ENCODE measurements at regions not wholly inside any gene's neighbourhood (a gene's known extent, or its start where the extent isn't known, plus 50 kb on each side); places are given as distances from the start of the nearest gene placed in this dataset.
"Not testable (repeated sequence)": the region's sequence is repeated elsewhere in the genome, so short reads cannot be mapped to it uniquely, and the experiment has no call there.

DNA sequence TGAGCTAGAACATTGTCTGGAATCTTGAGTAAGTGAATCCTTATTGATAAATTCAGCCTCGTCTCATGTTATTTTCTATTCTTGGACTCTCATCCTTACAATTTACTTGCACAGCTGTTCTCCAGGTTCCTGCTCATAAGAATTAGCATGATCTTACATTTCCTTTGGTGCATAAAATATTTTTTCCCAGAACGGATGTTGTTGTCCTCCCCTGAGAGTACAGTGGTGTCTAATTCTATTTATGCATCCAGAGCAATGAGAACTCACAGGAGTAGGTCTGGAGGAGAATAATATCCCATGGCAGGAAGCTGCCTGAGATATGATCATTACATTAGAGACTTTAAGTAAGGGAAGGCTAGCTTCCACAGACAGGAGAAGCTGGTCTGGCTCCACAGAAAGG lies 178.4 kb upstream of the MAST4 start:
- Histone ChIP-seq H3K27me3 (no peaks in the 10 kb centered on the region), H3K9me3 (no peaks in the 10 kb centered on the region; the same call in 1 of the 2 replicates), H3K4me3 (no peak overlapping the region), H3K36me3 (no peaks in the 10 kb centered on the region)
- DNase-seq: no peak

DNA sequence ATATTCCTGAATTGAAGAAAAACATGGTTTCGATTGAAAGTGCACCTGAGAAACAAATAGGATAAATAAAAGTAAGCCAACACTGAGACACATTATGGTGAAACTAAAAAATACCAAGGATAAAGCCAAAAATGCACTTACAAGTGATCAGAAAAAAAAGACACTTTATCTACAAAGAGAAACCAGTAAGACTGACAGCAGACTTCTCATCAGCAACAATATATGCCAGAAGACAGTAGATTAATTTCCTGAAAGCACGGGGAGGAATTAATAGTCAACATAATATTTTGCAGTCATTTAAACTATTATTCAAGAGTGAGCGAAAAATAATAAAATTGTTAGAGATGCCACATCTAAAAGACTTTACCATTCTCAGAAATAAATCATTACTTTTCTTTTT lies 172.7 kb upstream of the MAST4 start:
- no peak for DNase-seq
- Histone ChIP-seq H3K36me3 (no peaks in the 10 kb centered on the region), H3K9me3 (no peaks in the 10 kb centered on the region; the same call in 1 of the 2 replicates), H3K27me3 (no peaks in the 10 kb centered on the region), H3K4me3 (no peak overlapping the region)

DNA sequence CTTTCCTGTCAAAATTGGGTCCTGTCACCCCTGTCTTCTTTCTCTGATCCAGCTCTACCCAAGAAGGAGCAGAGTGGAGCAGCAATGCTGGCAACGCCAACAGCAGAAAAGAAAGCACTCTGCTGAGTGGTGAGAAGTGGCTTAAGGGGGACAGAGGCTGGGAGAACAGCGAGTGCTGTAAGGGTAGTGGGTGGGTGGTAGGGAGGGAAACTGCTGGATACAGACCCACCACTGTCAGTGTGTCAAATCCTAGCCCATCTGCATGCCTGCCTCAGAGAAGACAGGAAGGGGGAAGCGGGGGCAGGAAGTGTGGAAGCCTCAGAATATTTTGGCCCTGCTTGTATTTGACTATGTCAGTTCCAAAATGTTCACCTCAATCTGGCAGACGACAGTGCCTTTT lies 170.4 kb upstream of the MAST4 start:
- Histone ChIP-seq H3K36me3 (no peaks in the 10 kb centered on the region), H3K9me3 (no peaks in the 10 kb centered on the region; the same call in 1 of the 2 replicates), H3K4me3 (no peak overlapping the region), H3K27me3 (no peaks in the 10 kb centered on the region)
- DNase-seq: no peak

DNA sequence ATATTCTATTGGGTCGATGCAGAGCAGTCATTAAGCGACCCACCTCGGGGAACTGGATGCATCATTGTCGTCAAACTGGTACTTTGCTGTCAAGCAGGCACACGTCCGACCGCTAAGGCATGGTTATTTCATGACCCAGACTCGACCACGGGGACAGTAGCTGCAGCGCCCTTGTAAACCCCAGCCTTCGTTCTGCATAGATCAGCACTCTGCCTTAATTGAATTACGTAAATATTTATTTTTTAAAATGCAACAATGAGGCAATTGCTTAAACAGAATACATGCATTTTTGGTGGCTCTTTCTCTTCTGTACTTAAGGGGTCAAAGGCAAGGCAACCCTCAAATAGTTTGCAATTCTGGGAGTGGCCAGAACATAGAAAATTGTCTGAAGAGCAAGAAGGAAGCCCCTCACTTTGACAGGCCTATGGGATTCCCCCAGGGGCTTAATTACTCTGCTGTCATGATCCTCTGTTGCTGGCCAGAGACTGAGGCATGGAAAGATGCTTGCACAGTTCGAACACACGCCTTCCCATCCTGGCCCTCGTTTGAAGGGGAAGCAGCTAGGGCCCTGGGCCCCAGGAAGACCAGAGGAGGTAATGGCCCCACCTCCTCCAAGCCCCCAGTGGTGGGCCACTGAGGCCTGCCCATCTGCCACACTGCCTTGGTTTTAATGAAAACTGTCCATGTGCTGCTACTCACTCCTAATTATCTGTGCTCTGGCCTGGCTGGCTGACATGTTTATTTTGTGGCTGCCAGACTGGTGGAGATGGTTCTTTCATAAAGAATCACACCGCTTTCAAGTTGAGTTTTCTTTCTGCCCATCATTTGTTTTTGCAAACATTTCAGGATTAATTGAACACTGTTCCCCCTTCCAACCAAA lies 169.7 kb upstream of the MAST4 start:
- no peaks in the 10 kb centered on the region for H3K36me3 ChIP-seq
- H3K9me3 ChIP-seq: no peaks in the 10 kb centered on the region; the same call in 1 of the 2 replicates
- no peaks in the 10 kb centered on the region for H3K27me3 ChIP-seq
- DNase-seq: no peak
- no peak overlapping the region for H3K4me3 ChIP-seq

DNA sequence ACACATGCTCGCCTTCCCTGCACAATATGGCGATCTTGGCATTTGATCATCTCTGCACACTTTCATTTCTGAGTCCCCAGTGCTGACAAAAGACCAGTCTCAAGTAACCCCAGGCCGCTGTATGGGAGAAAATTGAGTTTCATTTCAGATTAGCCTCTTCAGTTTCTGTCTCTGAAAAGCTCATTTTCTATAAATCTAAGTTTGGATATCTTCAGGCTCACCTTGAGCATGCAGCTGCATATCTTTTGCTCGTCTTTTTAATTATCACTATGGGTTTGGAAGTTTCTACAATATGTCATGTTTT lies 169.1 kb upstream of the MAST4 start:
- no peak for DNase-seq
- Histone ChIP-seq H3K9me3 (no peaks in the 10 kb centered on the region; the same call in 1 of the 2 replicates), H3K27me3 (no peaks in the 10 kb centered on the region), H3K4me3 (no peak overlapping the region), H3K36me3 (no peaks in the 10 kb centered on the region)

DNA sequence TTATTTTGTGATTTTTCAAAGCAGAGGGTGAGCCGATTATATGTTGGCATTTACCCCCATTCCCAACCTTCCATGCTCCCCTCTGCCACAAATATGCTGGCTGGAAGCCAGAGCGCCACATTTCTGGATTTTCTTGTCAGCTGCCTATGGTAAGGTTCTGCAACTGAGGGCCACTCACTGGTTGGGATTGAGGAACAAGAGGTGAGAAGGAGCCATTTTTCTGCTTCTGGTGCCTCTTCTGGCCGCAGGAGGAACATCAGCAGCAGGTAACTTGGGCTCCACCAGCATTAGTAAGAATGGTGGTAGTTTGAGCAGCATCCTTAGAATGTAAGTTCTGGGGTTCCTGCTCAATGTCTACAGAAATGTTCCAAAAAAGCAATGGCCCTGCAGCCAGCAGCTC lies 159.5 kb upstream of the MAST4 start:
- Histone ChIP-seq H3K27me3 (peaks cover 2% of the 10 kb centered on the region; the same call in 1 of the 2 replicates), H3K9me3 (no peaks in the 10 kb centered on the region), H3K4me3 (no peak overlapping the region), H3K36me3 (no peaks in the 10 kb centered on the region)
- DNase-seq: no peak

DNA sequence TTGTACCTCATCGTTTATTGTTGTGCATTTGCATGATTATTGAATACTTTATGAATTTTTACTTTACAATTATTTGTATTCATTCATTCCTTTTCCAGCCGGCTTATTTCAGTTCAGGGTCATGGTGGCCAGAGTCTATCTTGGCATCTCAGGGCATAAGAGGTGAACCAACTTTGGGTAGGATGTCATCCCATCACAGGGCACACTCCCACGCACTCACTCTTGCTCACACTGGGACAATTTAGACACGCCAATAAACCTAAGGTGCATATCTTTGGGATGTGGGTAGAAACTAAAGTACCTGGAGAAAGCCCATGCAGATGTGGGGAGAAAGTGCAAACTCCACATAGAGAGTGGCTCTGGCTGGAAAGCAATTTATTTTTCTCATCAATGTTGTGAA lies 158.1 kb upstream of the MAST4 start:
- Histone ChIP-seq H3K27me3 (peaks cover under 1% of the 10 kb centered on the region; the same call in 1 of the 2 replicates), H3K9me3 (no peaks in the 10 kb centered on the region), H3K36me3 (no peaks in the 10 kb centered on the region), H3K4me3 (no peak overlapping the region)
- no peak for DNase-seq

DNA sequence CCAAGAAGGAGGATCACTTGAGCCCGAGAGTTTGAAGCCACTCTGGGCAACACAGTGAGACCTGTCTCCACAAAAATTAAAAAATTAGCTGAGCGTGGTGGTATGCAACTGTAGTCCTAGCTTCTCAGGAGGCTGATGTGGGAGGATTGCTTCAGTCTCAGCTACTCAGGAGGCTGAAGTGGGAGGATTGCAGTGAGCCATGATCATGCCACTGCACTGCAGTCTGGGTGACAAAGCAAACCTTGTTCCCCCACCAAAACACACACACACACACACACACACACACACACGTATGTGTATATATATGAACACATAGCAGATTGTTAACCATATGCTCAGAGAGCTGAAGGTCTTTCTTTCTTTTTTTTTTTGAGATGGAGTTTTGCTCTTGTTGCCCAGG lies 157.5 kb upstream of the MAST4 start:
- Histone ChIP-seq H3K9me3 (no peaks in the 10 kb centered on the region), H3K4me3 (no peak overlapping the region), H3K36me3 (no peaks in the 10 kb centered on the region), H3K27me3 (no peaks in the 10 kb centered on the region)
- DNase-seq: no peak

DNA sequence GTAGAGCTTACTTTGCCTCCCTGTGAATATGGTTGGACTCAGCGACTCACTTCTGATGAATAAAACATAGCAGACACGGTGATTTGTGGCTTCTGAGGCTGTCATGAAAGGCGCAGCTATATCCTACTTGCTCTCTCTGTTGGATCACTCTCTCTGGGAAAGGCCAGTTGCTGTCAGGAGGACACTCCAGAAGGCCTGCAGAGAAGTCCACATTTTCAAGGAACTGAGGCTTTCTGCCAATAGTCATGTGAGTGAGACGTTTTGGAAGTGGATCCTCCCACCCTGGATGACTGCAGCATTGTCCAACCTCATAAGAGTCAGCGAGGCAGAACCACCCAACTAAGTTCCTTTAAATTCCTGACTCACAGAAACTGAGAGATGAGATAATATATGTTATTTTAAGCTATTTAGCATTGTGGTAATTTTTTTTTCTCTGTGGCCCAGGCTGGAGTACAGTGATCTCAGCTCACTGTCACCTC lies 156.0 kb upstream of the MAST4 start:
- no peaks in the 10 kb centered on the region for H3K36me3 ChIP-seq
- no peaks in the 10 kb centered on the region for H3K27me3 ChIP-seq
- peak; percentile 67 for DNase-seq
- H3K9me3 ChIP-seq: no peaks in the 10 kb centered on the region
- no peak overlapping the region for H3K4me3 ChIP-seq

DNA sequence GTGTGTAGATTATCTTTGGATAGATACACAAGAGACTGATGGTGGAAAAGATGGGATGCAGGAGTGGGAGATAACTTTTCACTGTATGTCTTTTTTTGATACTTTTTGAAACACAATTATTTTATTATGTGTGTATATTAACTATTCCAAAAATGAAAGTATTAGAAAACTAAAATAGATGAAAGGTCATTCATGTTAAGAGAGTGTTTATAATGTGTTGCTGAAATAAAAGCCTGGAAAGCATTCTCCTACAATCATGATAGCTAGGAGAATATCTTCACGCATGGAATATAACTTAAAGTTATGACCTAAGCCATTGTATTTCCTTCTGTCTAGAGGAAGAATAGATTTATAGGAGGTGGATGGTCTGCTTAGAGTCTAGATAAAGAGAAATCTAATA lies 154.8 kb upstream of the MAST4 start:
- no peaks in the 10 kb centered on the region for H3K27me3 ChIP-seq
- H3K36me3 ChIP-seq: no peaks in the 10 kb centered on the region
- H3K9me3 ChIP-seq: no peaks in the 10 kb centered on the region
- no peak overlapping the region for H3K4me3 ChIP-seq
- DNase-seq: no peak

DNA sequence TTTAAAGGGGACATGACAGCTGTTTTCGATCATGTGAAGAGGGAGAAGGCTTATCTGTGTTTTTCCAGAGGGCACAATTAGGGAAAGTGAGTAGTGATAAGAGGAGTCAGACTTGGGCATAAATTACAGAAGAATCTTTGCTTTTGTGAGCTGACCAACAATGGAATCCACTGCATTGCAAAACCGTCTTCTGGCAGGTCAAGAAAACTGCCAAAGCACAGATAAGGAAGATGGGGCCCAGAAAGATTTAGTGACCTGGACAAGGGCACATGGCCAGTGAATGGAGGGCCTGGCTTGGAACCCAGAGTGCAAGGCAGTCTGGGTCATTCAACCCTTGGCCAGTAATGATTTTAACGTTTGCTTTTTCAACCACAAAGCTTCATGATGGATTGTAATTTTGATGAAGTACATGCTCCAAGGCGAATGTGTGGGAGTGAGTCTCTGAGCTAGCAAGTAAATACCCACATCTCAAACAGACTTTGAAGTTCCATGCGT lies 153.2 kb upstream of the MAST4 start:
- no peak for DNase-seq
- no peak overlapping the region for H3K4me3 ChIP-seq

DNA sequence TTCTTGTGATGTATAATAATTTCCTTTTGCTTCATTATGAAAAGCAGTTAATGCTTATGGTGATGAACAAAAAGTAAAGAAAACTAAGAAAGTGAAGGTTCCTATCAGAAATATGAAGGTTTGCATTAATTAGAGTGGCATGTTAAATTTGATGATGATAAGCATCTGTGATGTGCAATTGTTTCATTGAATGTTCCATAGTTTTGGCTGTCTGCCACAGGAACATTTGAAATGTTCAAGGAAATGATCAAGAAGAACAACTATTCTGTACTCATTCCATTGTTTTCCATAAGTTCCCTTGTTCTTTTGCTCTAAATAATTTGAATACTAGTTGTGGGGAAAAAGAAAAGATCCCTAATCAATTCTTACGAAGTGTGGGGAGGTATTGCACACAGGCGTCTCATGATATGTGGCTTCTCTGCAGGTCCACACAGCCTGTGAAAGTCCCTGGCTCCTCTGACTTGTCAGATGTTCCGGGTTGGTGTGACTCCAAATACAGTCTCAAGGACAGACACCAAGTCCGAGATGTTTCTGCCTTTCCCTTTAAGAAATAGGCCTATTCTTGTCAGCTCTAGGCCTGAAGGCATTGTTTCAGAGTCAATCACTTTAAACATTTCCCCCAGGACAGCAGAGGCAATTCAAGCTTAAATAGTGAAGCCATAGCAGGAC lies 152.6 kb upstream of the MAST4 start:
- DNase-seq: no peak
- Histone ChIP-seq H3K36me3 (no peaks in the 10 kb centered on the region), H3K9me3 (no peaks in the 10 kb centered on the region), H3K27me3 (no peaks in the 10 kb centered on the region), H3K4me3 (no peak overlapping the region)

More for the DNA sequence above, 153.2 kb upstream of the MAST4 start:
- Histone ChIP-seq H3K27me3 (no peaks in the 10 kb centered on the region), H3K36me3 (no peaks in the 10 kb centered on the region), H3K9me3 (no peaks in the 10 kb centered on the region)

DNA sequence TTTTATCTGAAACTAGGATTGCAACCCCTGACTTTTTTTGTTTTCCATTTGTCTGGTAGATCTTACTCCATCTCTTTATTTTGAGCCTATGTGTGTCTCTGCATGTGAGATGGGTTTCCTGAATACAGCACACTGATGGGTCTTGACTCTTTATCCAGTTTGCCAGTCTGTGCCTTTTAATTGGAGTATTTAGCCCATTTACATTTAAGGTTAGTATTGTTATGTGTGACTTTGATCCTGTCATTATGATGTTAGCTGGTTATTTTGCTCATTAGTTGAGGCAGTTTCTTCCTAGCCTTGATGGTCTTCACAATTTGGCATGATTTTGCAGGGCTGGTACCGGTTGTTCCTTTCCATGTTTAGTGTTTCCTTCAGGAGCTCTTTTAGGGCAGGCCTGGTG lies 148.1 kb upstream of the MAST4 start:
- H3K36me3 ChIP-seq, DNase-seq, H3K9me3 ChIP-seq: not testable (repeated sequence)

DNA sequence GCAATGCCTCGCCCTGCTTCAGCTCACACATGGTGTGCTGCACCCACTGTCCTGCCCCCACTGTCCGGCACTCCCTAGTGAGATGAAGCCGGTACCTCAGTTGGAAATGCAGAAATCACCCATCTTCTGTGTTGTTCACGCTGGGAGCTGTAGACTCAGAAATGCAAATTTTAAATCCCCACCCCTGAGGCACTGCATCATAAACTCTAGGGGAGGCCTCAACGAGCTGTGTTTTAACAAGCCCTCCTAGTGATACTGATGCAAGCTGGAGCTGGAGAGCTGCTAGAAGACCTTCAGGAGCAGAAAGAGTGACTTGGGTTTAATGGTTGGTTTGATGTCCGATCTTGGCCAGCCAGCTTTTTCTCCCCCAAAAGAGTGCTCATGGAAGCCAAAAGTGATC lies 146.0 kb upstream of the MAST4 start:
- Histone ChIP-seq H3K9me3 (peaks cover 2% of the 10 kb centered on the region; the same call in 1 of the 2 replicates), H3K36me3 (no peaks in the 10 kb centered on the region), H3K27me3 (no peaks in the 10 kb centered on the region), H3K4me3 (no peak overlapping the region)
- no peak for DNase-seq

More for the DNA sequence above, 148.1 kb upstream of the MAST4 start:
- H3K27me3 ChIP-seq, H3K4me3 ChIP-seq: not testable (repeated sequence)

DNA sequence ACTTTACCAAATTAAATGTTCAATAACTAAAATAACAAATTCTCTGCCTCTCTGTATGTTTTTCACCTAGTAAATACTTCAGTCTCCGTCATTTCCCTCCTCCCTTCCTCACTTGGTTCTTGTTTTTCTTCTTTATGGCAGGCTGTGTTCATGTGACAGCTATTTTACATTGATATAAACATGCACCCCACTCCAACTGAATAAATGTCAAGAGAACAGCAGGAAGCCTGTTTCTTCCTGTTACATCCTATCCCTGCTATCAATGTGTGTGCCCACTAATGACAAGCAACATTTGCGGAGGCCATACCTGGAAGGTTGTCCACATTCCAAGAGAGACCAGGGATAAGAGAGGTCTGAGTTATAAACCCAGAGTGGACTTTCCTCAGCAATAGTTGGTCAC lies 145.2 kb upstream of the MAST4 start:
- DNase-seq: no peak
- Histone ChIP-seq H3K36me3 (no peaks in the 10 kb centered on the region), H3K27me3 (no peaks in the 10 kb centered on the region), H3K4me3 (no peak overlapping the region), H3K9me3 (peaks cover 2% of the 10 kb centered on the region; the same call in 1 of the 2 replicates)

DNA sequence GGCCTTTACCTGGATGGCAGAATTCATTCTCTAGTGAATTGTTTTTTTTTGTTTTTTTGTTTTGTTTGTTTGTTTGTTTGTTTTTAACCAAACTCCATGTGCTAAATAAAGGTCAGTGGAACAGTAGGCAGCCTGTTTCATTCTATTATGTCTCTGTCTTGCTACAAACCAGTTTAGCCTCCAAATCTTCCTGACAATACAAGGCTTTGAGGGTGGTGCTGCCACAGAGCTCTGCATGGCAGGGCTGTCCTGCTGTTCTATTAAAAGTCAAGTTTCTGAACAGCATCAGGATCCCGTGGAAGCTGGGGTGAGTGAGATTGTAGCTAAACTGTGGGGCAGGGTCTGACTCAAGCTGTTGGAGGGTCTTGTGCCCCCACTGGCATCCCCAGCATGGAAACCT lies 144.1 kb upstream of the MAST4 start:
- Histone ChIP-seq H3K9me3 (peaks cover 2% of the 10 kb centered on the region; the same call in 1 of the 2 replicates), H3K4me3 (no peak overlapping the region), H3K36me3 (no peaks in the 10 kb centered on the region), H3K27me3 (no peaks in the 10 kb centered on the region)
- no peak for DNase-seq

DNA sequence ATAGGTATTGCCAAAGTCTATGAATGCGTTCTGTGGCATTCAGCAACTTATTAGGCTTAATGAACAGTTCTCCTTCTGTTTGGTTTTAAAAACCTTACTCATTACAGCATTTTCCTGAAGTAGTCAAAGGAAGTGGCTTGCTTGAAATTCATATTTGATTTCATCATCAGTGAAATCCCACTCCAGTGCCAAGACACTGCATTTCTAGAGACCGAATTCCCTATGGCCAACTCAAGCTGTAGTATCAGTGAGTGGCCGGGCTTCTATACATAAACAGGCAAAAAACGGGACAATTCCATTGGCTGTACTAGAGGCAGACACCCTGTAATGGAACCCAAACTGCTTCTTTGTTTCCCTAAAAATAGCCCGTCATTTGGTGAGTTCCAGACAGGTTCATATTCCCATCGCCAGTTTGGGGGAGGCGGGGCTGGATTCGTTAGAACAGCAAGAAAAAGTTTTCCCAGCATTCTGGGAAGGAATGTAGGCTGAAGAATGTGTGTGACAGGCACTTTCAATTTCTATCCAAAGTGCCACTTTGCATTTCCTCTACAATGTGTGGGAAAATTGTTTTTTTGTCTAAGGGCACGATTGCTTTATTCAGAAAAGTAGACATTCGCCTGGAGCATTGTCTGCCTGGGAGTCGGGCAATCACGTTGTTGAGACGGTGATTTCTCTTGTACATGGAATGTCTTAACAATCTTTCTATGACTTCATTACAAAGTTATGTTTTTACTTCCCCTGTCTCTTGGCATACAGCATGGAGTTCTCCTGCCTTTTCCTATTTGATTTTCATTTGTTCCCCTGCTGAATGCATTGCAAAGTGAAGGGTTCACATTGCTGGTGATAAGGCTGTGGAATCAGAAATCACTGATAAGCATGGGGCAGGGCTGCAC lies 141.8 kb upstream of the MAST4 start:
- no peak overlapping the region for H3K4me3 ChIP-seq
- DNase-seq: peak; percentile 16

More for the DNA sequence above, 141.8 kb upstream of the MAST4 start:
- Histone ChIP-seq H3K9me3 (no peaks in the 10 kb centered on the region), H3K36me3 (no peaks in the 10 kb centered on the region), H3K27me3 (no peaks in the 10 kb centered on the region)
